GM12878 (cell line): ENCODE measurements at regions not wholly inside any gene's neighbourhood (a gene's known extent, or its start where the extent isn't known, plus 50 kb on each side); places are given as distances from the start of the nearest gene placed in this dataset.

ENCODE experiments used
- ATAC-seq: fragments of 200-7000 bp; cut with Tn5 transposase; 3 replicates; pipeline ENCODE4 v1.9.1; 2020; ENCODE audit warnings: mild to moderate bottlenecking, moderate library complexity
- BruUV-seq: library from RNA; stranded (reverse); fragments of 400-500 nt; replicated peaks from 2 replicates; lab custom pipeline; 2021; lab: Mats Ljungman, UMichigan
- CTCF ChIA-PET: fragments of 300-600 bp; sonication (Branson Sonifier 250); formaldehyde crosslinking; extraction: SDS; loops from one replicate; lab custom pipeline; 2021; ENCODE audit warnings: inconsistent platforms; lab: Yijun Ruan, JAX
- POLR2A ChIA-PET: fragments of 350-600 bp; formaldehyde crosslinking; extraction: SDS; loops from one replicate; lab custom pipeline; 2021; ENCODE audit warnings: inconsistent platforms; lab: Charles Lee
- RAD21 ChIA-PET: fragments of 300-600 bp; sonication (Branson Sonifier 250); formaldehyde crosslinking; loops from one replicate; lab custom pipeline; 2023; ENCODE audit warnings: antibody characterized with exemption; ENCODE audit not compliant: unreplicated experiment; lab: Charles Lee
- SMC1A ChIA-PET: fragments of 300-600 bp; sonication (Branson Sonifier 250); formaldehyde crosslinking; loops from one replicate; lab custom pipeline; 2023; ENCODE audit not compliant: unreplicated experiment, uncharacterized antibody; lab: Charles Lee
- DNase-seq: peaks from one replicate; pipeline ENCODE4 v3.0.0-alpha.2; 2011; ENCODE audit warnings: low read depth, low spot score
- FAIRE-seq: peaks from 3 replicates; lab custom pipeline; 2011; peaks lifted over from hg19 to GRCh38; lab: Jason Lieb, UNC
- H2AFZ ChIP-seq: 2 replicates; pipeline ENCODE4 v1.6.0; 2011; ENCODE audit warnings: low read depth, low read length, control low read depth; ENCODE audit not compliant: control insufficient read depth
- H3K27ac ChIP-seq: 2 replicates; pipeline ENCODE4 v1.5.1; 2011; ENCODE audit warnings: control low read depth; ENCODE audit not compliant: control insufficient read depth, insufficient read depth
- H3K27me3 ChIP-seq, 2 experiments: replicated peaks in 1 of 2; 2 replicates each; pipeline versions ENCODE4 v1.6.0 to v1.6.1; 2011; ENCODE audit warnings: low read length in 1 of 2; ENCODE audit not compliant: control insufficient read depth in 2 of 2, insufficient read depth in 2 of 2
- H3K36me3 ChIP-seq, 2 experiments: 2 replicates each; pipeline ENCODE4 v1.5.1; 2011; ENCODE audit warnings: low read length in 1 of 2; ENCODE audit not compliant: control insufficient read depth in 2 of 2, insufficient read depth in 2 of 2
- H3K4me1 ChIP-seq: 2 replicates; pipeline ENCODE4 v1.6.1; 2011; ENCODE audit warnings: mild to moderate bottlenecking, low read length, moderate library complexity, mixed read lengths; ENCODE audit not compliant: control insufficient read depth, insufficient read depth
- H3K4me2 ChIP-seq: 2 replicates; pipeline ENCODE4 v1.6.0; 2011; ENCODE audit warnings: control low read depth; ENCODE audit not compliant: control insufficient read depth, insufficient read depth
- H3K4me3 ChIP-seq: fragments of 200-600 bp; sonication (generic); 2 replicates; pipeline ENCODE4 v1.5.1; 2016
- H3K79me2 ChIP-seq: 2 replicates; pipeline ENCODE4 v1.6.0; 2011; ENCODE audit warnings: low read length; ENCODE audit not compliant: control insufficient read depth, insufficient read depth
- H3K9ac ChIP-seq: 2 replicates; pipeline ENCODE4 v1.8.0; 2011; ENCODE audit warnings: low read length, control low read depth, mixed read lengths; ENCODE audit not compliant: control insufficient read depth, insufficient read depth
- H3K9me3 ChIP-seq: replicated peaks from 3 replicates; pipeline ENCODE4 v1.5.1; 2011; ENCODE audit warnings: mild to moderate bottlenecking, low read length; ENCODE audit not compliant: control insufficient read depth, insufficient read depth
- H4K20me1 ChIP-seq: 2 replicates; pipeline ENCODE4 v1.6.0; 2011; ENCODE audit not compliant: control insufficient read depth, insufficient read depth
- CREB1 ChIP-seq: IDR thresholded peaks from 2 replicates; pipeline ENCODE4 v1.6.1; 2012; ENCODE audit warnings: low read depth, mild to moderate bottlenecking, inconsistent platforms
- ETV6 ChIP-seq, 2 experiments: fragments of 450-650 bp in 1 of 2; IDR thresholded peaks in 1 of 2; conservative IDR thresholded peaks in 1 of 2; 2 replicates each; pipeline ENCODE4 v1.6.1; 2014; ENCODE audit warnings: antibody characterized with exemption in 1 of 2, borderline replicate concordance in 1 of 2, low read depth in 1 of 2, mild to moderate bottlenecking in 1 of 2, moderate library complexity in 1 of 2
- NRF1 ChIP-seq: conservative IDR thresholded peaks from 2 replicates; pipeline ENCODE4 v1.6.1; 2011; ENCODE audit warnings: mild to moderate bottlenecking, low read depth, low read length, improper control_type of control experiment
- SMAD5 ChIP-seq: IDR thresholded peaks from 2 replicates; pipeline ENCODE4 v1.6.1; 2016; ENCODE audit warnings: antibody characterized with exemption, low read depth
- WGBS: methylation state at CpG from one replicate; pipeline ENCODE4 v1.1.6; 2016; ENCODE audit warnings: low lambda C conversion rate; ENCODE audit not compliant: insufficient replicate concordance, insufficient coverage; ENCODE audit errors: missing lambda C conversion rate; 5-methylcytosine and 5-hydroxymethylcytosine counted together
- in situ Hi-C: fragments of 300-500 bp; cut with MboI; formaldehyde crosslinking; loops from 9 replicates; pipeline ENCODE4 v1.14.3; 2018; ENCODE audit warnings: mixed read lengths
- intact Hi-C: fragments of 100-400 bp; cut with micrococcal nuclease; formaldehyde crosslinking; loops from one replicate; pipeline ENCODE4 v1.14.2; 2022; ENCODE audit not compliant: unreplicated experiment
- TF ChIP-seq, protein P1 (sequence below): IDR thresholded peaks from 2 replicates; pipeline ENCODE4 v1.6.1; 2011; ENCODE audit warnings: borderline replicate concordance, low read depth, mild to moderate bottlenecking, moderate library complexity, low read length; ENCODE audit not compliant: insufficient read depth, poor library complexity, severe bottlenecking
- TF ChIP-seq, protein P2 (sequence below), 3 experiments: IDR thresholded peaks in 2 of 3; conservative IDR thresholded peaks in 1 of 3; 2 replicates each; pipeline ENCODE4 v1.5.1; 2011; ENCODE audit warnings: low read depth in 3 of 3, low read length in 3 of 3, mild to moderate bottlenecking in 3 of 3, control low read depth in 2 of 3, moderate library complexity in 2 of 3, inconsistent platforms in 1 of 3, mixed read lengths in 1 of 3; ENCODE audit not compliant: control insufficient read depth in 2 of 3, insufficient read depth in 1 of 3; ENCODE audit errors: extremely low read depth in 1 of 3

DNA sequence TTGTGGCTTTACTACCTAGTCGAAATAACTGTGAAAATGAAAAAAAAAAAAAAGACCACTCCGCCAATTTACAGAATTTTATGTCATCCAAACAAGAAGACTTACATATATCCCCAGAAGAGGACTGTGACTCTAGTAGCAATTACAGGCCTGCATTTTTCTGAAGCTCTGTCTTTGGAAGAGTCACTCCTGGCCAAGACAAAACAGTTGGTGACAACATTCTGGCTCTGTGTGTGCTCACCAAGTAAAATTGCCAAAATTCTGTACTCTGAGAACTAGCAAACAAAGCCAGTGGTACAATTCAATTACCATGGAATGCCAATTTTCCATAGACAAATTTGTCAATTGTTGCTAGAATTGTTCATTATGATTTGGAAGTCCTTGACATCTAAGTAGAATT is 311.1 kb downstream of the PDGFC start:
- CTCF ChIA-PET = interaction anchor here (0.6 kb wide), 1 partner anchor 185 kb away, joined by 3 read pairs; no protein-coding TSS in a partner anchor
- BruUV-seq = no TSS peak
- Histone ChIP-seq H3K27ac (no peak overlapping the region), H3K27me3 (no peaks in the 10 kb centered on the region), H3K4me1 (no peaks in the 10 kb centered on the region)
- no peak for ATAC-seq
- TF ChIP-seq NRF1 (no peak), ETV6 (conservative IDR thresholded peaks at IDR 0.05 in 1 of 2, IDR thresholded peaks at IDR 0.05 in 1 of 2; ENCODE audit: borderline replicate concordance in 1 of 2, low read depth in 1 of 2) (no peak), CREB1 (no peak), SMAD5 (no peak)
- TF ChIP-seq, protein P1, sequence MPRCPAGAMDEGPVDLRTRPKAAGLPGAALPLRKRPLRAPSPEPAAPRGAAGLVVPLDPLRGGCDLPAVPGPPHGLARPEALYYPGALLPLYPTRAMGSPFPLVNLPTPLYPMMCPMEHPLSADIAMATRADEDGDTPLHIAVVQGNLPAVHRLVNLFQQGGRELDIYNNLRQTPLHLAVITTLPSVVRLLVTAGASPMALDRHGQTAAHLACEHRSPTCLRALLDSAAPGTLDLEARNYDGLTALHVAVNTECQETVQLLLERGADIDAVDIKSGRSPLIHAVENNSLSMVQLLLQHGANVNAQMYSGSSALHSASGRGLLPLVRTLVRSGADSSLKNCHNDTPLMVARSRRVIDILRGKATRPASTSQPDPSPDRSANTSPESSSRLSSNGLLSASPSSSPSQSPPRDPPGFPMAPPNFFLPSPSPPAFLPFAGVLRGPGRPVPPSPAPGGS = no peak
- TF ChIP-seq, protein P2, sequence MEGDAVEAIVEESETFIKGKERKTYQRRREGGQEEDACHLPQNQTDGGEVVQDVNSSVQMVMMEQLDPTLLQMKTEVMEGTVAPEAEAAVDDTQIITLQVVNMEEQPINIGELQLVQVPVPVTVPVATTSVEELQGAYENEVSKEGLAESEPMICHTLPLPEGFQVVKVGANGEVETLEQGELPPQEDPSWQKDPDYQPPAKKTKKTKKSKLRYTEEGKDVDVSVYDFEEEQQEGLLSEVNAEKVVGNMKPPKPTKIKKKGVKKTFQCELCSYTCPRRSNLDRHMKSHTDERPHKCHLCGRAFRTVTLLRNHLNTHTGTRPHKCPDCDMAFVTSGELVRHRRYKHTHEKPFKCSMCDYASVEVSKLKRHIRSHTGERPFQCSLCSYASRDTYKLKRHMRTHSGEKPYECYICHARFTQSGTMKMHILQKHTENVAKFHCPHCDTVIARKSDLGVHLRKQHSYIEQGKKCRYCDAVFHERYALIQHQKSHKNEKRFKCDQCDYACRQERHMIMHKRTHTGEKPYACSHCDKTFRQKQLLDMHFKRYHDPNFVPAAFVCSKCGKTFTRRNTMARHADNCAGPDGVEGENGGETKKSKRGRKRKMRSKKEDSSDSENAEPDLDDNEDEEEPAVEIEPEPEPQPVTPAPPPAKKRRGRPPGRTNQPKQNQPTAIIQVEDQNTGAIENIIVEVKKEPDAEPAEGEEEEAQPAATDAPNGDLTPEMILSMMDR (IDR thresholded peaks at IDR 0.05 in 2 of 3, conservative IDR thresholded peaks at IDR 0.05 in 1 of 3; ENCODE audit: control insufficient read depth in 2 of 3, extremely low read depth in 1 of 3, insufficient read depth in 1 of 3, low read depth in 3 of 3, low read length in 3 of 3) = no peak
- TF ChIP-seq, all 136 proteins: peak for 0
- WGBS = 13% methylated on average over 2 of the region's 2 CpGs
- Histone ChIP-seq H3K9ac (no peak overlapping the region), H3K36me3 (no peaks in the 10 kb centered on the region), H3K9me3 (no peaks in the 10 kb centered on the region), H3K4me3 (no peak overlapping the region), H4K20me1 (no peaks in the 10 kb centered on the region), H3K4me2 (no peak overlapping the region), H2AFZ (no peak overlapping the region), H3K79me2 (no peaks in the 10 kb centered on the region)
- RAD21 ChIA-PET = interaction anchor here (0.7 kb wide), 1 partner anchor 1296 kb away, joined by 3 read pairs; no protein-coding TSS in a partner anchor
- FAIRE-seq = no peak
- intact Hi-C loops = no loop called here
- SMC1A ChIA-PET = interaction anchor here (0.6 to 1.5 kb wide), 3 partner anchors 11 to 346 kb away, joined by 3 read pairs; no protein-coding TSS in a partner anchor
- POLR2A ChIA-PET = no interaction called here
- DNase-seq = no peak
- in situ Hi-C loops = no loop called here
